ENCODE measurements at regions not wholly inside any gene's neighbourhood (a gene's known extent, or its start where the extent isn't known, plus 50 kb on each side); places are given as distances from the start of the nearest gene placed in this dataset.

- Histone ChIP-seq H3K9me3 (no peaks in the 10 kb centered on the region), H3K27ac (ENCODE audit: low read depth in 2 of 2, low read length in 1 of 2) (no peak overlapping the region), H3K79me2 (ENCODE audit: insufficient read depth) (no peaks in the 10 kb centered on the region), H3K4me2 (no peak overlapping the region), H3F3A (replicated peaks; ENCODE audit: insufficient read depth) (no peaks in the 10 kb centered on the region), H3K9me2 (no peaks in the 10 kb centered on the region), H3K9ac (no peak overlapping the region), H3K4me1 (ENCODE audit: control insufficient read depth in 1 of 2, insufficient read depth in 2 of 2, low read depth in 1 of 2, low read length in 1 of 2) (no peaks in the 10 kb centered on the region), H2AFZ (ENCODE audit: low read depth) (no peak overlapping the region), H3K4me3 (ENCODE audit: low read depth in 2 of 2, low read length in 1 of 2) (no peak overlapping the region), H4K20me1 (ENCODE audit: insufficient read depth) (no peaks in the 10 kb centered on the region), H3K36me3 (replicated peaks in 1 of 2; ENCODE audit: control insufficient read depth in 1 of 2, insufficient read depth in 2 of 2, low read length in 1 of 2) (no peaks in the 10 kb centered on the region), H3K27me3 (ENCODE audit: insufficient read depth) (peaks cover 26% of the 10 kb centered on the region; the same call in 1 of the 2 replicates)
- no peak for DNase-seq
- ChIA-PET POLR2A (no interaction called here), CTCF (no interaction called here)
- WGBS (ENCODE audit: low lambda C conversion rate), result 6% methylated on average over 7 of the region's 16 CpGs
- TF ChIP-seq NFIC (IDR thresholded peaks at IDR 0.05; ENCODE audit: borderline replicate concordance) (no peak), FOXM1 (IDR thresholded peaks at IDR 0.05; ENCODE audit: low read depth) (no peak), NRF1 (IDR thresholded peaks at IDR 0.05; ENCODE audit: low read depth, low read length) (no peak), JUND (IDR thresholded peaks at IDR 0.05) (no peak), GABPA (IDR thresholded peaks at IDR 0.05; ENCODE audit: low read depth) (no peak), RCOR1 (IDR thresholded peaks at IDR 0.05; ENCODE audit: low read length) (no peak), EZH2phosphoT487 (IDR thresholded peaks at IDR 0.05; ENCODE audit: borderline replicate concordance, low read depth) (no peak), TAF1 (IDR thresholded peaks at IDR 0.05; ENCODE audit: borderline replicate concordance, low read depth, low read length) (no peak), ELF1 (IDR thresholded peaks at IDR 0.05) (no peak)
These were observed 67.0 kb upstream of the FOXQ1 start for GRCh38 chr6:1244941-1245340.

- WGBS (ENCODE audit: low lambda C conversion rate), result 9% methylated on average over 5 of the region's 5 CpGs
- Histone ChIP-seq H3K36me3 (replicated peaks in 1 of 2; ENCODE audit: control insufficient read depth in 1 of 2, insufficient read depth in 2 of 2, low read length in 1 of 2) (no peaks in the 10 kb centered on the region), H3K4me3 (ENCODE audit: low read depth in 2 of 2, low read length in 1 of 2) (no peak overlapping the region), H2AFZ (ENCODE audit: low read depth) (no peak overlapping the region), H3K9ac (no peak overlapping the region), H3K27me3 (ENCODE audit: insufficient read depth) (peaks cover 31% of the 10 kb centered on the region; the same call in 1 of the 2 replicates), H3K27ac (ENCODE audit: low read depth in 2 of 2, low read length in 1 of 2) (no peak overlapping the region), H3K4me1 (ENCODE audit: control insufficient read depth in 1 of 2, insufficient read depth in 2 of 2, low read depth in 1 of 2, low read length in 1 of 2) (no peaks in the 10 kb centered on the region), H3K9me3 (no peaks in the 10 kb centered on the region), H3K9me2 (no peaks in the 10 kb centered on the region), H4K20me1 (ENCODE audit: insufficient read depth) (no peaks in the 10 kb centered on the region), H3F3A (replicated peaks; ENCODE audit: insufficient read depth) (no peaks in the 10 kb centered on the region), H3K79me2 (ENCODE audit: insufficient read depth) (no peaks in the 10 kb centered on the region), H3K4me2 (no peak overlapping the region)
- no peak for DNase-seq
- TF ChIP-seq EP300 (IDR thresholded peaks at IDR 0.05; ENCODE audit: borderline replicate concordance in 1 of 2, low read depth in 1 of 2, low read length in 1 of 2) (no peak), RAD21 (IDR thresholded peaks at IDR 0.05; ENCODE audit: low read length) (no peak), NRF1 (IDR thresholded peaks at IDR 0.05; ENCODE audit: low read depth, low read length) (no peak), PBX3 (IDR thresholded peaks at IDR 0.05) (no peak)
- ChIA-PET POLR2A (no interaction called here), CTCF (no interaction called here)
These were observed 67.6 kb upstream of the FOXQ1 start for GRCh38 chr6:1244278-1244677.

GRCh38 chr6:1242446-1242845, 69.5 kb upstream of the FOXQ1 start:
- no peaks in the 10 kb centered on the region for H4K20me1 ChIP-seq (ENCODE audit: insufficient read depth)
- H3K9me3 ChIP-seq, result no peaks in the 10 kb centered on the region
- no peak for DNase-seq
- H3K36me3 ChIP-seq (replicated peaks in 1 of 2; ENCODE audit: control insufficient read depth in 1 of 2, insufficient read depth in 2 of 2, low read length in 1 of 2), result no peaks in the 10 kb centered on the region
- H3K79me2 ChIP-seq (ENCODE audit: insufficient read depth), result no peaks in the 10 kb centered on the region
- no peaks in the 10 kb centered on the region for H3F3A ChIP-seq (replicated peaks; ENCODE audit: insufficient read depth)
- H3K4me3 ChIP-seq (ENCODE audit: low read depth in 2 of 2, low read length in 1 of 2), result no peak overlapping the region
- H3K9me2 ChIP-seq, result no peaks in the 10 kb centered on the region
- no peak overlapping the region for H3K9ac ChIP-seq
- no peak overlapping the region for H2AFZ ChIP-seq (ENCODE audit: low read depth)
- WGBS (ENCODE audit: low lambda C conversion rate), result 10% methylated on average over 2 of the region's 3 CpGs
- no peak overlapping the region for H3K27ac ChIP-seq (ENCODE audit: low read depth in 2 of 2, low read length in 1 of 2)
- peaks cover 49% of the 10 kb centered on the region; the same call in 1 of the 2 replicates for H3K27me3 ChIP-seq (ENCODE audit: insufficient read depth)
- H3K4me1 ChIP-seq (ENCODE audit: control insufficient read depth in 1 of 2, insufficient read depth in 2 of 2, low read depth in 1 of 2, low read length in 1 of 2), result no peaks in the 10 kb centered on the region
- POLR2A ChIA-PET, result no interaction called here
- CTCF ChIA-PET, result no interaction called here
- H3K4me2 ChIP-seq, result no peak overlapping the region
- TF ChIP-seq RFX5 (IDR thresholded peaks at IDR 0.05; ENCODE audit: low read length), result no peak
- TF ChIP-seq ELF1 (IDR thresholded peaks at IDR 0.05), result no peak
- no peak for TF ChIP-seq REST (IDR thresholded peaks at IDR 0.05; ENCODE audit: low read depth, low read length)
- no peak for TF ChIP-seq PBX3 (IDR thresholded peaks at IDR 0.05)
- no peak for TF ChIP-seq EP300 (IDR thresholded peaks at IDR 0.05; ENCODE audit: borderline replicate concordance in 1 of 2, low read depth in 1 of 2, low read length in 1 of 2)
- TF ChIP-seq TCF12 (IDR thresholded peaks at IDR 0.05), result no peak
- no peak for TF ChIP-seq ZBTB33 (IDR thresholded peaks at IDR 0.05; ENCODE audit: borderline replicate concordance, low read depth)

Measured in SK-N-SH (cell line).